ELF-1 (cell line): ENCODE measurements at regions not wholly inside any gene's neighbourhood (a gene's known extent, or its start where the extent isn't known, plus 50 kb on each side); places are given as distances from the start of the nearest gene placed in this dataset.
A peak's percentile ranks its signal among the peaks of the same experiment; 100 is the strongest.

ENCODE experiments used
- DNase-seq: peaks from one replicate; pipeline ENCODE4 v3.0.0-alpha.2; 2016; ENCODE audit warnings: low read depth, low spot score

DNA sequence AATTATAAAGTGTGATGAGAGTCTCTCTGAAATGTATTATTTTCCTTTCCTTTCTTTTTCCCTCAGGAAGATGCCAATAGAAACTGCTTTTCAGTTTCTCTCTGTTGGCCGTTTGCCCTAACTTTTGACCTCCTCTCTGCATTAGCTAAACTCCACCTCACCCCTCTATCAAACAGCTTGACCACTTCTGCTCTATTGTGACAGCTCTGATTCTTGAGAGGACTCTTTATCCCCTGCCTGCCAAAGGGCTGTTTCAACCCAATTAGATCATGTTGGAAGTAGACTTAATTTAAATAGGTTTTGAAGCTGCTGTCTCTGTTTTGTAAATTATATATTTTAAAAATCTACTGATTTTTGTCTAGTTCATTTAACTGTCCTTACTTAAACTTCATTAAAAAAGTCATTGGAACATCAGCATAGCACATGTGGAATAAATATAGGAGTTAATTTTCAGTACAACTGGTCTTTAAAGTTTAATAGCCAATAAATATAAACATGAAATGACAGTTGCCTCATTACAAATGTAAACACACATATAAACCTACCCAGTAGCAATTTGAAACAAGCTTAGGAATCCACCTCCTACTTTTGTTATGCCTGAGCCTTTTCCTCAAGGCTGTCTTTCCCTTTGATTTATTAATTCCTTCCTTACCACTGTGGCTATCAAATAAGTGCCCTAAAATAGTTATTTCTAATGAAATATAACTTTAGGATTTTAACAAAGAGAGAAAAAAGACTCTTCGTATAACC, 152.0 kb downstream of the CHRM3 start:
- DNase-seq, result no peak

DNA sequence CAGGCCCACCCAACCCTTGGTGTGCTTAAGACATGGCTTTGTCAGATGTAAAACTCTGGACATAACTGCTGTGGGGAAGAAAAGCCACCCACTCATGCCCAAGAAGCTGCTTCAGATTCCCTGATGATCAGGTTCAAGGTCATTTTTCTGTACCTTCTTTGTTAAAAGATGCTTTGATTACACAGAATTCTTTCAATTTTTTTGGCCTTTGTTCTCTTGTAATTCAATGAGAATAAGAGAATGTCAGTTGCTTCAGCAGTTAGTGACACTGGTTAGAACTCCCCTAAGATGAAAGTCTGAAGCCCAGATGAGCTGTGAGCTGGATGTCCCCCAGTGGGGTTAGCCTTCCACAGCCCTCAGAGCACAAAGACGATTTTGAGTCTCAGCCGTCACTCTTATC, 152.7 kb downstream of the CHRM3 start:
- no peak for DNase-seq

DNA sequence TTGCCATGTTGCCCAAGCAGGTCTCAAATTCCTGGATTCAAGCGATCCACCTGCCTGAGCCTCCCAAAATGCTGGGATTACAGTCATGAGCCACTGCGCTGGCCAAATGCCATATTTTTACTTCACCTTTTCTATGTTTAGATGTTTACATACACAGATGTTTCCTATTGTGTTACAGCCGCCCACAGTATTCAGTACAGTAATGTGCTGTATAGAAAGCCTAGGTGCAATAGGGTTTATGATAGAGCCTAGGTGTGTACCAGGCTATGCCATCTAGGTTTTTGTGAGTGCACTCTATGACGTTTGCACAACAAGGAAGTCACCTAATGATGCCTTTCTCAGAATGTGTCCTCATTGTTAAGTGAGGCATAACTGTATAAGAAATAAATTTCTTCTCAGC, 153.4 kb downstream of the CHRM3 start:
- DNase-seq, result no peak

DNA sequence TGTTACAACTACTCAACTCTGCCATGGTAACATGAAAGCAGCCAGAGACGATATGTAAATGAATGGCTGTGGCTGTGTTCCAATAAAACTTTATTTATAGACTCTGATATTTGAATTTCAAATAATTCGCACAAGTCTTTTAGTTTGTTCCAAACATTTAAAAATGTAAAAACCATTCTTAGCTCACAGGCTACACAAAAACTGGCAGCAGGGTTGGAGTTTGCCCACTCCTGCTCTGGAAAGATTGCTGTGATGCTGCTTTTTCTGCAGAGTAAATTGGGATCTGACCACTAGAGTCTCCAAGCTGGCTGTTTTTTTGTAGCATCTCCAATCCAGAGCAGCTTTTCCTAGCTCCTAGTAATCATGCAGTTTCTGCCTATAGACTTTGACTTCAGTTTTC, 157.5 kb downstream of the CHRM3 start:
- DNase-seq, result no peak

DNA sequence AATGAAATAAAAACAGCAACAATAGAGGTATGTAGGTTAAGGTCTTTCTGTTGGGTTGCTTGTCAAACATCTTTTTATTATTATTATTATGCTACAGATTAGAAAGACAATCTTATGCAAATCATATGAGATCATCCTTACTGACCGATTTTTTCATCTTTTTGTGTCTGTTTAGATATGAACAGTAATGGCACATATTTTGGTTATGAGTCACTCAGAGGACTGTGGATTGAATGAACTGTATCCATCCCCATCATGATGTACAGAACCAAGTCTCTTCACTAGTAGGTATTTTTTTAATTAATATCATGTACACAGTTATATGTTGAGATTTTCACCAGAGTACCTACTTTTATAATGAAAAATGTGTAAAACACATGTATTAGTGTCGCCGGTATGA, 159.1 kb downstream of the CHRM3 start:
- no peak for DNase-seq

DNA sequence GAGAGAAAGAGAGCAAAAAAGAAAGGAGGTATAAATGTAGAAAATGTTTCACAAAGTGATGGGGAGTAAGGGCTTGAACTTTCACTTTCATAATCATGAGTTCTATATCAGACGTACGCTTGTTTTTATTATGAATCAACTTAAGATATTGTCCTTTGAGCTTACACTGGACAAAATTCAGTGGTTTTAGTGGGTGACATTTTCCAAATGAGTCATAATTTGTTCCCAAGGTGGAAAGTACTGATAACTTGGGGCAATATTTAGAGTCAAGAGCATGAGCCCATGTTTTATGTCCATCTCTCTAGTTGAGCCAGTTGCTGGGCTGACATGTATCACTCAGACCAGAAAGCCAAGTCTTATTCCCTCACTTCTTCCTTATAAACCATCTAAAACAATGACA, 161.6 kb downstream of the CHRM3 start:
- no peak for DNase-seq

DNA sequence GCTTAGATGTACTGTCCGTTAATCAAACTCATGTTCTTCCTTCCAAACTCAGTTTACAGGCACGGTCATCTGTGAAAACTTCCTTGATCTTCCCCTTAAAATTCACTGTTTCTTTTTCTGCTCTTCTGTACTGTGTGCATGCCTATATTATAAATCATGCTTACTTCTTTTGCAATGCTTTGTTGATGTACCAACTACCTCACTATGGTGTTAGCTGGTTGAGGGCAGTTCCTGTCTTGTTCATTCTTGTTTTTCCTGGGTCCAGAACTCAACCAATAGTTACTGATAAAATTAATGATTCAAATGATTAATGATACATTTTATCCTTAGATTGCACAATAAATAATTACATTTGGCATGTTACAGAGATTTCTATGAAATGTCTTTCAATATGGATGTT, 163.8 kb downstream of the CHRM3 start:
- DNase-seq, result no peak

DNA sequence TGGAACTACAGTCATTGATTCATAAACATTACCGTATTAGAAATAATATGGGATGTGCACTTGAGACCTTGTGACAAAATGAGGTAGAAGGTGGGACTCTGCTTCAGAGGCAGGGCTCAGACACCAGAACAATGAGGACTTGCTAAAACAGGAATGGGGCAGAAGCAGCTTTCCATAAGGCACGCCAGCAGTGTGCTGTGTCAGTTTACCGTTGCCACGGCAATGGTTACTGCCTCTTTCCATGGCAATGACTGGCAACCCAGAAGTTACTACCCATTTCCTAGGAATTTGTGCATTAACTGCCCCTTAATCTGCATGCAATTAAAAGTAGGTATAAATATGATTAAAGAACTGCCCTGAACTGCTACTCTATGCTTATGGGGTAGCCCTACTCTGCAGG, 169.0 kb downstream of the CHRM3 start:
- DNase-seq, result peak; percentile 16

DNA sequence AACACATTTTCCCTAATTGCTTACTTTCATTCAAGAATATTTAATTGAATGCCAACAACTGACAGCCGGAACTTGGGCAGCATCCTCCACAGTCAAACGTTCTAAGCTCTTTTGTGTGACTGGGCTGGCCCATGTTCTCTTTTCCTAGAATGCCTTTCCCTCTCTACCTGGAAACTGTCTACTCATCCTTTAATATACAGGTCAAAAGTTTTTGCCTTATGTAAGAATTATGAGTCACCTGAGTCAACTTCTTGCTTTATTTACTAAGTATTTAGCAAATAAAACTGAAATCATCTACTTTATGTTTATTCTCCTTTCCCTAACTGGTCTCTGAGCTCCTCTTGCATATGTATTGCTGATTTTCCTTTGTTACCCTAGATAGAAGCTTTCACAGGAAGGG, 172.2 kb downstream of the CHRM3 start:
- no peak for DNase-seq

DNA sequence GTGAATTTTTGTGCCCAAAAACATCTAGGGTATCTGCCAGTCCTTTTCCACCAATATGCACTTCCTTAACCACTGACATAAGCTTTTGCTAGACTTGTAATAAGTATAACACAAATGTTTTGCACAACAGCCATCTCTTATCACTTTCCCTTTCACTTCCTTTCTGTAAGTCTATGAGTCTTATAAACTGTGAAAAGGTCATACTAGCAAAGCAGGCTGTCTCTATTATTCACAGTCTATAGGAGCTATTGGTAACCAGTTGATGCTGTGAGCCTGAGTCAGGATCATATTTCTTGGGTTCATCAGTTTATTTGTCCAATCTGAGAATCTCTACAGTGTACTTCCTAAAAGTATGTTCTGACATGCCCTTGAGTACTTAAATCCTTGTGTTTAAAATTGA, 172.6 kb downstream of the CHRM3 start:
- DNase-seq, result no peak

DNA sequence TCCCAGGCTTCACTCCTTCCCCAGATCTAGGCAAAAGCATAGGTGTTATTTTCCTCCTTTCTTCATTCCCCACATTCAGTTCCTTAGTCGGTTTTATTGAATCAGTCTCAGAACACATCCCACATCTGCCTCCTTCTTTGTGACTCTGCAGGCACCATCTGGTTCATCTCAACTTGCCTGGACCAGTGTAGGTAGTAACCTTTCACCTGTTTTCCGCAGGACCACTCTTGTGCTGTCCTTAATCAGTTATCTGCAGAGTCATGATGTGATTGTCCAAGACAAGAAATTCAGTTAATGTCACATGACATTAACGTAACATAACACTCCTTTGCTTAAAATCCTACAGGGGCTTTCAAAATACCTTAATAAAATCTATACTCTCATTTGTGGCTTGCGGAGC, 174.6 kb downstream of the CHRM3 start:
- no peak for DNase-seq

DNA sequence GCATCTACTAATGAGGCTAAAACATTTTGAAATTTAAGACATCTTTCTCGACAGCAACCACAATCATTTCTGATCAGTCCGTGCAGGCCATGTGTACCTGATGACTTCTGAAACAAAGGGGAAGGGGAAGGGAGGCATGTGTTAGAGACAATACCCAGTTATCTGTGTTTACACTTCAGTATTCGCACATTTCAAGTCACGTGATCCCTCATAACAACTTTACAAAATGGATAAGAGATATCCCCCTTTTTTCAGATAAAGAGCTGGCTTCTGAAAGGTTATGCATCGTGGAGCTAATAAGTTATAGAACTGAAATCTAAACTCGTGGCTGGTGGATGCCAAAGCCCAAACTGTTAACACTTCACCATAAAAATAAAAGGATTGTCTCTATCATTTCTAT, 175.7 kb downstream of the CHRM3 start:
- DNase-seq, result no peak

DNA sequence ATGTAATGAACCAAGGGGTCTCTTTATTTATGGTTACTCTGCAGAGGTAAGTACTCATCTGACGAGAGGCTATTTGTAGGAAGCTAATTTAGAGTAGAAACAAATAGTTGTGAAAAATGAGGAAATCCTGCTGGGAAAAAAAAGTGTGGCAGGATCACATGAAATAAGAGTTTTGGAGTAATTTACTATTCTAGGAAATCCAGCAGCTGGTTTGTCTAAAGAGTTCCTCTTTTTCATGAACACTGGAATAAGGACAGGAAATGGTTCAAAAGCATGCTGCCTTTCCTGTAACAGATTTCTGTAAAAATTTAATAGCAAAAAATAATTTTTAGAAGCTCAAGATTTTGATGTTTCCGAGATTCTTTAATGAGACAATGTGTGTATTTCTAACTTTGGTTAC, 177.3 kb downstream of the CHRM3 start:
- DNase-seq, result no peak

DNA sequence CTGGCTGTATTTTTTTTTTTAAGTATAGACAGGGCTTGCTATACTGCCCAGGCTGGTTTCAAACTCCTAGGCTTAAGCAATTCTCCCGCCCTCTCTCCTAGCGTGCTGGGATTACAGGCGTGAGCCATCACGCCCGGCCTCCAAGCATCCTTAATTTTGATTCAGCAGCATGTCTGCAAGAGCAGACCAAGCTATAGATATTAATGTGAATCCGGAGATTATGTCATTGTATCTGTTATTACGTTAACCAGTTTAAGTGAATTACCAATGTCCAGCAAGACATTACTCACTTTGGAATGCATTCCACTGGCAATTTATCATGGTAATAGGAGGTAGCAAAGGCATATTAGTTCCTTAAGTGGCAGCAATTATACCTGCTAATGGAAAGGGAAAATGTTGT, 179.7 kb downstream of the CHRM3 start:
- no peak for DNase-seq

DNA sequence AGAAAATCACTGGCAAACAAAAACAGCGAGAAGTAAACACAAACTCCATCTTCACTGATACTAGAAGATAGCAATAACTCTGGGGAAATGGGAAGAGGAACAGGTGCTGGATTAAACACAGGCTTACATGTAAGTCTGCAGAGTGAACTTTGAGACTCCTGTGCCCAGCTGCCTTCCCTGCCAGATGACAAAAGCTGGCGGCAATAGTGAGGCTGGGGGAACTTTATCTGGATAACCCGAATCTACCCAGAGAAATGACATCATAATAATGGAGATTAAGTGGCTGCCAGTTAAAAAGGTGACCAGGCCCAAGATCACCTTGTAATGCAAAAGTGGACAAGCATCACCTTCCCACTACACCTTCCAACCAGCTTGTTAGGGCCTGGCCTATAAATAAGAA, 184.5 kb downstream of the CHRM3 start:
- no peak for DNase-seq

DNA sequence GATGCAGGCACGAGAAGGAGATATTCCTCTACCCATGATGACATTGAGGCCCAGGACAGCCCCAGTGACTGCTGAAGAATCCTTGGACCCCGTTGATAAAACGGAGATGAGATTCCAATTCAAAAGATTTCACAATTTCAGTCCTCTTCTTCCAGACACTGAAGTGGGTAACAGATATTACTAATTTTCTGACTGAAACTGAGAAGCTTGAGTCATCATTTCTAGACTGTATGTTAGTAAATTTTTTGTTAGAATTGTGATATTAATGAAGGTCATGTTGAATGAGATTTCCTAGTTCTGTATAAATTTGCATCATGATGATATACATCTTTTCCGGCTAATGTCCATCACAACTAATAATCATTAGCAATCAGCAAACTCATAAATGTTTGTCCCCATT, 185.8 kb downstream of the CHRM3 start:
- no peak for DNase-seq

DNA sequence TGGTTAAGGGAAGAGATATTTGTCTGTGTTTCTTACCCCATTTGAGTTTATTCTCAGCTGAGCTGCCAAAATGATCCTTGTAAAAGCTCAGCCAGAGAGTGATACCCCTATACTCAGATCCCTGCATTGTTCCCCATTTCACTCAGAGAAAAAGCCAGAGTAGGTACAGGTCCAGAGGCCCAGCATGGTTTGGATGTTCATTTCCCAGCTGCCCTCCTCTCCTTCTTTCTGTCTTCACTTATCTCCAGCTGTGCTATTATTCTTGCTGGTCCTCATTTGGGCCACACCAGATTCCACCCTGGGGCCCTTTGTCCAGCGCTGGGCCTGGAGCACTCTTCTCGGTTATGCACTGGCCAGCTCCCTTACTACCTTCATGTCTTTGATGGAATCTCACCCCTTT, 187.7 kb downstream of the CHRM3 start:
- DNase-seq, result peak; percentile 15

DNA sequence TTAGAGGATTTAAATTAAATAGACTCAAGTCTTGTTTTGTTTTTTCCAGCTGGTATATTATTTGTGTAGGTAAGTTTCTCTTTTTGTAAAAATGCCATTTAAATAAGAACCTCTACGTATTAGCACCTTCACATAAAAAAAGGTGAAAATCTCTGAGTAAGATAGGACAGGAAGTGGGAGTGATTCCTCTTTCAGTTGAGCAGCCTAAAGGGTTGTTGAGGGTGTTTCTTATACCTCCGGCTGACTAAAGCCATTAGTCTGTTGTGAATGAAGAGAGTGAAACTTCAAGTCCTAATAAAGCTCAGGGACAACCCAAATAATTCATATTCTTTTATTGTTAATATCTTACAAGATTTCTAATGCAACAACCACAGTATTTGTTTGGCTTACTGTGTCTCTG, 188.7 kb downstream of the CHRM3 start:
- no peak for DNase-seq

DNA sequence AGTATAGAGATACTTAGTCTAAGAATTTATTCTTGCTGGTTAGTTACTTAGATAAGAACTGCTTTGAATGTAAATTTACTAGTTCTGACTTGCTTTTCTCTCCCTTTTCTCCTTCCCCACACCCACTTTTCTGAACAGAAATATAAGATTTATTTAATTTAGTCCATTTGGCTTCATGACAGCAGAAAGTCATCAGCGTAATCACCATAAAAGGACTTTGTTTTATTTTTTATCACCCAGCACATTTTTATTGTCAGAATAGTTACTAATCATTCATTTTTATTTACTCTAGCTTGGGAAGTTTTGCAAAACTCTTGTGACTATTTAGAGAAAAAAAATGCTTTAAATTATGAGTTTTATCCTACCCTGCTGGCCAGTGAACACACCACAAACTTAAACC, 197.2 kb downstream of the CHRM3 start:
- DNase-seq, result no peak

DNA sequence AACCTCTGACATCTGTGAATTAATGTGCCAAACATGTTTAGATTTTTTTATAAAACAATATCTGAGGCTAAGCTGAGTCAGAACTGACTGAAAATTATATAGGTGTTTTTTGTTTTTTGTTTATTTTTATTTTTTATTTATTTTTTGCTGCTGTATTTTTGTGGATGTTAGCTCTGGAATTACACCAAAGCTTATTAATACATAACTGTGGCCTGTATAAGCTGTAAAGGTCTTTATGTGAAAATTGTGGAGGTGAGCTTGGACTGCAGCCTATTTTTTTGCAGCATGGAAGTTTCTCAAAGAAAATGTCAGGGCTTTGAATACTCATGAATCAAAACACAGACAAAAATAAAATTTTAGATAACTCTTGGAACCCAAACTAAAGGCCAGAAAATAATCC, 199.8 kb downstream of the CHRM3 start:
- no peak for DNase-seq

DNA sequence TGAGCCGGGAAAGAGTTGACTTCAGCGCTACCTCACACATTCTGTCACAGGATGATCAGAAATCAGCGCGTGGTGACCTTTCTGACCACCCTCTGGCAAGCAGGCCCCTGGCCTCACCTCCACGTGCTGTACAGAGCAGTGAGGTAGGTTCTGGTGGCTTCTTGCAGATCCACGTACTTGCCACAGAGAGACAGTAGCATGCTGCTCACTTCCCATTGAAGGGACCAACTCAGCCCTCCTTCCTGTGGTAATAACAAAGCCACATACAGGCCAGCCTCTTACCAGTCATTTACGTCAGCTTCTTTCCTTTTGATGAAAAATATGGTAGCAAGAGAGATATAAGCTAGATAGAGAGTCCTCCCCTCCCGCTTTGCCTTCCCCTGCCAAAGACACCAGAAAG, 200.7 kb downstream of the CHRM3 start:
- peak; percentile 8 for DNase-seq

DNA sequence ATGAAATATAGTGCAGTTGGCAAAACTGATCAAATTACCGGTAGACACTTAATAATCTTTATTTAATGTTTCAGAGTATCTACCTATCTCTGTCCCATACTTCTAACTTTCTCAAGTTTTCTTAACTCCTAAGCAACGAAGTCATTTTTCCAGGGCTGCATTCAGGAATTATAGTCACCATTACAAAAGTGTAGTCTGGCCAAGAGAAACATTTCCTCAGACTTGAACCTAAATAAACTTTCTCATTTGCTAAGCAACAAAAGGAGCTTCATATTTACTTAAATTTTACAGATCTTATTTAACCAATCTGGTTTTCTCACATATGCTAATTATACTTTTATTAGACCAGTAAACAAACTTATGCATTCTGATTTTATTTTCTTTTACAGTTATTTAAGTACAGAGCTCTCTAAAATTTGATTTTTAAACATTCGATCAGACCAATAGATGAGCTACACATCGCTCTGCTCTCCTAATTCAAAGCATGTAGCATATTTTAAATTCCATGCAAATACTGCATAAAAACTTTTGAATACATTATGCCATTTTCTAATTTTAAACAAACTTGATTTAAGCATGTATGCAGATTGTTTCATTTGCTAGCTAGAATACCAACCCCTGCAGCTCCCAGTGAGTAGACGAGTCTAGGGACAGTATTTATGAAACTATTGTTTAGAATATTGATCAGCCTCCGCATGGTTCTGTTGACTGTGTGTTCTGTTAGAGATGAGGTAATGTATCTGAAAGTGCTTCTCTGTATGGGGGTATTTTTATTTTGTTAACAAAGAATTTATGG, 201.4 kb downstream of the CHRM3 start:
- no peak for DNase-seq

DNA sequence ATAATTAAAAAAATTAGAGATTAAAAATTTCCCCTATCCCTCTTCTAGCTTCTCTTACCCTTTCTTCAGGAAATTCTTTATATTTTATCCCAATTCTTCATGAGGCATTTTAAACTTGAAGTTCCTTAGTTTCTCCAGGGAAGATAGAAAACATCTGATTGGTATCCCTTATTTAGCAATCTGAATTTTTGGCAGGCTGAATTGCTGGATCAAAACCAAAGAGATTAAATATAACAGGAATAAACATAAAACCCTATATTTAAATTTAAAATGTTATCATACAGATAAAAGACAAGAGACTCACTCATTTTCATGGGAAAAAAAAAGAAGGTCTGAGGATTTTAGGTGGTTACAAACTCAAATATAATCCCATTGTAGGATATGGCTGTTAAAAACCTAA, 204.2 kb downstream of the CHRM3 start:
- DNase-seq, result no peak
